HEK293 (cell line): ENCODE measurements at regions not wholly inside any gene's neighbourhood (a gene's known extent, or its start where the extent isn't known, plus 50 kb on each side); places are given as distances from the start of the nearest gene placed in this dataset.

ENCODE experiments used
- ZNF473 ChIP-seq: fragments of 450-650 bp; formaldehyde crosslinking; IDR thresholded peaks from 2 replicates; pipeline ENCODE4 v1.5.1; 2017; ENCODE audit warnings: missing biosample characterization, missing genetic modification characterization
- TF ChIP-seq, protein P1 (sequence below): fragments of 450-650 bp; formaldehyde crosslinking; IDR thresholded peaks from 2 replicates; pipeline ENCODE4 v1.5.1; 2016; ENCODE audit warnings: missing biosample characterization, missing genetic modification characterization
- TF ChIP-seq, protein P2 (sequence below): fragments of 450-650 bp; formaldehyde crosslinking; IDR thresholded peaks from 2 replicates; pipeline ENCODE4 v1.5.1; 2016; ENCODE audit warnings: missing biosample characterization, missing genetic modification characterization

DNA sequence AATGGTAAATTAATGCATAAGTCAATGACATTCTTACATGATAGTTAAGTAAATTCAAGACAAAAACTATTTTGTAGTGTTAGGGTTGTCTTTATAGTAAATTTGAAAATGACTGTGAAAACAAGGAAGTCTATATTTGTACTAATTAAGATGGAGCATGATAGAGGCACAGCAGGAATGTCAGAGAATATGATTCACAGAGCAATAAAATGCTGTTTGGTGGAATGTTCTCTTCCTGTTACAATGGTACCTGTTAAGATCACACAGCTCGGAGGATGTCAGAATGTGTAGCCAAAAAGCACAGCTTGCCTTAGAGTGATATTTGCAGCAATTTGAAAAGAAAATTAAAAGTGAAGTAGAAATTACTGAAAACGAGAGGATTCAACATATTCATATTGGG, 2339.7 kb upstream of the RAG2 start:
- TF ChIP-seq, protein P1, sequence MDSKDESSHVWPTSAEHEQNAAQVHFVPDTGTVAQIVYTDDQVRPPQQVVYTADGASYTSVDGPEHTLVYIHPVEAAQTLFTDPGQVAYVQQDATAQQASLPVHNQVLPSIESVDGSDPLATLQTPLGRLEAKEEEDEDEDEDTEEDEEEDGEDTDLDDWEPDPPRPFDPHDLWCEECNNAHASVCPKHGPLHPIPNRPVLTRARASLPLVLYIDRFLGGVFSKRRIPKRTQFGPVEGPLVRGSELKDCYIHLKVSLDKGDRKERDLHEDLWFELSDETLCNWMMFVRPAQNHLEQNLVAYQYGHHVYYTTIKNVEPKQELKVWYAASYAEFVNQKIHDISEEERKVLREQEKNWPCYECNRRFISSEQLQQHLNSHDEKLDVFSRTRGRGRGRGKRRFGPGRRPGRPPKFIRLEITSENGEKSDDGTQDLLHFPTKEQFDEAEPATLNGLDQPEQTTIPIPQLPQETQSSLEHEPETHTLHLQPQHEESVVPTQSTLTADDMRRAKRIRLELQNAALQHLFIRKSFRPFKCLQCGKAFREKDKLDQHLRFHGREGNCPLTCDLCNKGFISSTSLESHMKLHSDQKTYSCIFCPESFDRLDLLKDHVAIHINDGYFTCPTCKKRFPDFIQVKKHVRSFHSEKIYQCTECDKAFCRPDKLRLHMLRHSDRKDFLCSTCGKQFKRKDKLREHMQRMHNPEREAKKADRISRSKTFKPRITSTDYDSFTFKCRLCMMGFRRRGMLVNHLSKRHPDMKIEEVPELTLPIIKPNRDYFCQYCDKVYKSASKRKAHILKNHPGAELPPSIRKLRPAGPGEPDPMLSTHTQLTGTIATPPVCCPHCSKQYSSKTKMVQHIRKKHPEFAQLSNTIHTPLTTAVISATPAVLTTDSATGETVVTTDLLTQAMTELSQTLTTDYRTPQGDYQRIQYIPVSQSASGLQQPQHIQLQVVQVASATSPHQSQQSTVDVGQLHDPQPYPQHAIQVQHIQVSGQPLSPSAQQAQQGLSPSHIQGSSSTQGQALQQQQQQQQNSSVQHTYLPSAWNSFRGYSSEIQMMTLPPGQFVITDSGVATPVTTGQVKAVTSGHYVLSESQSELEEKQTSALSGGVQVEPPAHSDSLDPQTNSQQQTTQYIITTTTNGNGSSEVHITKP (tag by site-specific recombination) = no peak
- TF ChIP-seq ZNF473 (tag by site-specific recombination) = no peak
- TF ChIP-seq, protein P2, sequence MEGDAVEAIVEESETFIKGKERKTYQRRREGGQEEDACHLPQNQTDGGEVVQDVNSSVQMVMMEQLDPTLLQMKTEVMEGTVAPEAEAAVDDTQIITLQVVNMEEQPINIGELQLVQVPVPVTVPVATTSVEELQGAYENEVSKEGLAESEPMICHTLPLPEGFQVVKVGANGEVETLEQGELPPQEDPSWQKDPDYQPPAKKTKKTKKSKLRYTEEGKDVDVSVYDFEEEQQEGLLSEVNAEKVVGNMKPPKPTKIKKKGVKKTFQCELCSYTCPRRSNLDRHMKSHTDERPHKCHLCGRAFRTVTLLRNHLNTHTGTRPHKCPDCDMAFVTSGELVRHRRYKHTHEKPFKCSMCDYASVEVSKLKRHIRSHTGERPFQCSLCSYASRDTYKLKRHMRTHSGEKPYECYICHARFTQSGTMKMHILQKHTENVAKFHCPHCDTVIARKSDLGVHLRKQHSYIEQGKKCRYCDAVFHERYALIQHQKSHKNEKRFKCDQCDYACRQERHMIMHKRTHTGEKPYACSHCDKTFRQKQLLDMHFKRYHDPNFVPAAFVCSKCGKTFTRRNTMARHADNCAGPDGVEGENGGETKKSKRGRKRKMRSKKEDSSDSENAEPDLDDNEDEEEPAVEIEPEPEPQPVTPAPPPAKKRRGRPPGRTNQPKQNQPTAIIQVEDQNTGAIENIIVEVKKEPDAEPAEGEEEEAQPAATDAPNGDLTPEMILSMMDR (tag by site-specific recombination) = no peak
